HFFc6 (cell line): ENCODE measurements at regions not wholly inside any gene's neighbourhood (a gene's known extent, or its start where the extent isn't known, plus 50 kb on each side); places are given as distances from the start of the nearest gene placed in this dataset.

Source experiments
- DNase-seq: peaks from one replicate; pipeline ENCODE4 v3.0.0-alpha.2; 2018
- H3K27ac Mint-ChIP-seq: 2 replicates; pipeline ENCODE4 v1.8.0; 2020; ENCODE audit warnings: mild to moderate bottlenecking, mixed read lengths
- H3K27me3 Mint-ChIP-seq: 2 replicates; pipeline ENCODE4 v1.8.0; 2021; ENCODE audit warnings: mild to moderate bottlenecking, moderate library complexity, mixed read lengths; ENCODE audit not compliant: insufficient read depth
- H3K36me3 Mint-ChIP-seq: 2 replicates; pipeline ENCODE4 v1.8.0; 2021; ENCODE audit warnings: low read depth, mixed read lengths
- H3K4me1 Mint-ChIP-seq: 2 replicates; pipeline ENCODE4 v1.8.0; 2020; ENCODE audit warnings: low read depth, mixed read lengths
- H3K4me3 Mint-ChIP-seq: 2 replicates; pipeline ENCODE4 v1.8.0; 2020; ENCODE audit warnings: mild to moderate bottlenecking, moderate library complexity, mixed read lengths
- H3K9me3 Mint-ChIP-seq: 2 replicates; pipeline ENCODE4 v1.8.0; 2020; ENCODE audit warnings: mild to moderate bottlenecking, mixed read lengths
- TF ChIP-seq, protein P1 (sequence below): fragments of 200-600 bp; sonication (generic); IDR thresholded peaks from 2 replicates; pipeline ENCODE4 v1.5.0; 2021; ENCODE audit warnings: antibody characterized with exemption, mild to moderate bottlenecking

- Mint-ChIP-seq H3K4me3 (no peak overlapping the region), H3K36me3 (no peaks in the 10 kb centered on the region), H3K27me3 (peaks cover 12% of the 10 kb centered on the region), H3K9me3 (no peaks in the 10 kb centered on the region), H3K27ac (no peak overlapping the region), H3K4me1 (peaks cover 29% of the 10 kb centered on the region)
- TF ChIP-seq, protein P1, sequence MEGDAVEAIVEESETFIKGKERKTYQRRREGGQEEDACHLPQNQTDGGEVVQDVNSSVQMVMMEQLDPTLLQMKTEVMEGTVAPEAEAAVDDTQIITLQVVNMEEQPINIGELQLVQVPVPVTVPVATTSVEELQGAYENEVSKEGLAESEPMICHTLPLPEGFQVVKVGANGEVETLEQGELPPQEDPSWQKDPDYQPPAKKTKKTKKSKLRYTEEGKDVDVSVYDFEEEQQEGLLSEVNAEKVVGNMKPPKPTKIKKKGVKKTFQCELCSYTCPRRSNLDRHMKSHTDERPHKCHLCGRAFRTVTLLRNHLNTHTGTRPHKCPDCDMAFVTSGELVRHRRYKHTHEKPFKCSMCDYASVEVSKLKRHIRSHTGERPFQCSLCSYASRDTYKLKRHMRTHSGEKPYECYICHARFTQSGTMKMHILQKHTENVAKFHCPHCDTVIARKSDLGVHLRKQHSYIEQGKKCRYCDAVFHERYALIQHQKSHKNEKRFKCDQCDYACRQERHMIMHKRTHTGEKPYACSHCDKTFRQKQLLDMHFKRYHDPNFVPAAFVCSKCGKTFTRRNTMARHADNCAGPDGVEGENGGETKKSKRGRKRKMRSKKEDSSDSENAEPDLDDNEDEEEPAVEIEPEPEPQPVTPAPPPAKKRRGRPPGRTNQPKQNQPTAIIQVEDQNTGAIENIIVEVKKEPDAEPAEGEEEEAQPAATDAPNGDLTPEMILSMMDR = no peak
- no peak for DNase-seq
Observed at GRCh38 chr14:101476916-101477553, 84.3 kb upstream of the DIO3 start.

- H3K4me3 Mint-ChIP-seq = no peak overlapping the region
- H3K27ac Mint-ChIP-seq = no peak overlapping the region
- H3K9me3 Mint-ChIP-seq = no peaks in the 10 kb centered on the region; the same call in 1 of the 2 replicates
- no peaks in the 10 kb centered on the region for H3K36me3 Mint-ChIP-seq
- H3K27me3 Mint-ChIP-seq = peaks cover 10% of the 10 kb centered on the region
- H3K4me1 Mint-ChIP-seq = peaks cover 29% of the 10 kb centered on the region
- no peak for DNase-seq
- TF ChIP-seq, protein P1 = no peak
Observed at GRCh38 chr14:101477648-101478047, 83.6 kb upstream of the DIO3 start.

DNA sequence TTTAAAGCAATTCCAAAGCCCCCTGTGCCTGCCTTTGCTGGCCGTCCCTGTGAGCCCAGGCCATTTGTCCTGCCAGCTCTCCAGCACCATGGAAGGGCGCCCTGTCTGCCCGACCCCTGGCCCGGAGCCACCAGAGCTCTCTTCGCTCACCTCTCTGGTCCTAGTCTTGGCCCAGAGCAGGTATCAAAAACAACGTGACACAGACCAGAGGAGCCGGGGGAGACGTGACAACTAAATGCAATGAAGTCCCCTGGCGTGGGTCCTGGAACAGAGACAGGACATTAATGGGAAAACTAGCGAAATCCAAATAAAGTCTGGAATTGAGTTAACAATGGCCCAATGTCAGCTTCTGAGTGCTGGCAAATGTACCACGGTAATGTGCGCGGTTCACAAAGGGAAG is 83.2 kb upstream of the DIO3 start:
- Mint-ChIP-seq H3K4me3 (no peak overlapping the region), H3K36me3 (no peaks in the 10 kb centered on the region), H3K4me1 (peaks cover 29% of the 10 kb centered on the region), H3K27ac (no peak overlapping the region), H3K27me3 (peaks cover 10% of the 10 kb centered on the region), H3K9me3 (no peaks in the 10 kb centered on the region; the same call in 1 of the 2 replicates)
- DNase-seq = no peak
- TF ChIP-seq, protein P1 = no peak

DNA sequence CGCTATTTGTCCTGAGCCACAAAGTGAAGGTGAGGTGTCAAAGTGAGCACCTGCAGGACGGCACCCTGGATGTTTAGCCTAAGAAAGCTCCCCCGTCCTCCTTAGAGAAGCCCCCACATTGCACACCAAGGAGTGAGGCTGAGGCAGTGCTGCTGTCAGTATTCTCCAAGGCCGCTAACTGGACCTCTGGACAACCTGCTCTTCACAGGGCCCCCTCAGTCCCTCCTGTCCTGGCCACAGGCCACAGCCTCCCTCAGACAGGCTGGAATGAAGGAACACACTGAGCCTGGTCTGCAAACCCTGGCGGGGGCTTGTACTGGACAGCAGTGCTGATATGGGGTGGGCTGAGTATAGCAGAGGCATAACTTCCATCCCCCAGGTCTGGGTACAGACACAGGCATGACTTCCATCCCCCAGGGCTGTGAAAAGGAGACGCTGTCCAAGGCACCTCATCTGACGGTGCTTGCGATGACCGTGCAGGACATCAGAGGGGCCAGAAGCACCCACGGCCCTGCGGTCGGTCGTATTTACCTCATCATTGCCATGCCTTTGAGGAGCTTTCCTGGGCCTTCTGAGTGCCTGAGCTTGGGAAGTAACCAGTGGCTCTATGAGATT is 82.4 kb upstream of the DIO3 start:
- no peak for DNase-seq
- no peak overlapping the region for H3K4me3 Mint-ChIP-seq
- no peak overlapping the region for H3K27ac Mint-ChIP-seq
- H3K27me3 Mint-ChIP-seq = peaks cover 12% of the 10 kb centered on the region
- peaks cover 29% of the 10 kb centered on the region for H3K4me1 Mint-ChIP-seq
- H3K36me3 Mint-ChIP-seq = no peaks in the 10 kb centered on the region
- TF ChIP-seq, protein P1 = no peak
- H3K9me3 Mint-ChIP-seq = no peaks in the 10 kb centered on the region; the same call in 1 of the 2 replicates

GRCh38 chr14:101480022-101480746 is 81.1 kb upstream of the DIO3 start:
- no peaks in the 10 kb centered on the region for H3K36me3 Mint-ChIP-seq
- TF ChIP-seq, protein P1 = no peak
- no peak for DNase-seq
- no peaks in the 10 kb centered on the region; the same call in 1 of the 2 replicates for H3K9me3 Mint-ChIP-seq
- peaks cover 9% of the 10 kb centered on the region for H3K27me3 Mint-ChIP-seq
- H3K27ac Mint-ChIP-seq = no peak overlapping the region
- no peak overlapping the region for H3K4me3 Mint-ChIP-seq
- peaks cover 29% of the 10 kb centered on the region for H3K4me1 Mint-ChIP-seq
